H9 (cell line): ENCODE measurements at regions not wholly inside any gene's neighbourhood (a gene's known extent, or its start where the extent isn't known, plus 50 kb on each side); places are given as distances from the start of the nearest gene placed in this dataset.

ENCODE experiments used
- DNase-seq: peaks from one replicate; pipeline ENCODE4 v3.0.0-alpha.2; 2017
- H2AFZ ChIP-seq: one replicate; pipeline ENCODE4 v1.6.1; 2013; ENCODE audit warnings: mild to moderate bottlenecking, low read length, control low read depth, moderate library complexity
- H2AK5ac ChIP-seq: 2 replicates; pipeline ENCODE4 v1.6.1; 2013; ENCODE audit warnings: low read length, control low read depth, mixed read lengths; ENCODE audit not compliant: insufficient read length
- H2BK120ac ChIP-seq: one replicate; pipeline ENCODE4 v1.6.1; 2013; ENCODE audit warnings: low read depth, mild to moderate bottlenecking, low read length, control low read depth, inconsistent platforms; ENCODE audit not compliant: poor library complexity, severe bottlenecking
- H2BK12ac ChIP-seq: 2 replicates; pipeline ENCODE4 v1.6.1; 2013; ENCODE audit warnings: low read length, control low read depth, mixed read lengths, low read depth; ENCODE audit not compliant: insufficient read length
- H2BK15ac ChIP-seq: 2 replicates; pipeline ENCODE4 v1.6.1; 2013; ENCODE audit warnings: low read depth, low read length, control low read depth
- H2BK20ac ChIP-seq: one replicate; pipeline ENCODE4 v1.6.1; 2013; ENCODE audit warnings: low read depth, mild to moderate bottlenecking, low read length, control low read depth, inconsistent platforms; ENCODE audit not compliant: poor library complexity, severe bottlenecking
- H2BK5ac ChIP-seq: 2 replicates; pipeline ENCODE4 v1.6.1; 2013; ENCODE audit warnings: low read length, control low read depth, mixed read lengths; ENCODE audit not compliant: insufficient read length
- H3K14ac ChIP-seq: 2 replicates; pipeline ENCODE4 v1.6.1; 2013; ENCODE audit warnings: low read length, control low read depth; ENCODE audit not compliant: insufficient read depth
- H3K18ac ChIP-seq: 2 replicates; pipeline ENCODE4 v1.6.1; 2013; ENCODE audit warnings: low read depth, mild to moderate bottlenecking, mixed read lengths, low read length, control low read depth; ENCODE audit not compliant: insufficient read length
- H3K23ac ChIP-seq: 2 replicates; pipeline ENCODE4 v1.6.1; 2013; ENCODE audit warnings: low read length, control low read depth, mixed read lengths, low read depth; ENCODE audit not compliant: insufficient read length
- H3K23me2 ChIP-seq: 2 replicates; pipeline ENCODE4 v1.6.1; 2013; ENCODE audit warnings: low read depth, mild to moderate bottlenecking, mixed read lengths, low read length, control low read depth; ENCODE audit not compliant: insufficient read length, poor library complexity, severe bottlenecking
- H3K27ac ChIP-seq: 2 replicates; pipeline ENCODE4 v1.5.1; 2013; ENCODE audit warnings: low read length, control low read depth, mixed read lengths, low read depth; ENCODE audit not compliant: insufficient read length
- H3K27me3 ChIP-seq: 2 replicates; pipeline ENCODE4 v1.6.1; 2013; ENCODE audit warnings: low read length, control low read depth, inconsistent platforms; ENCODE audit not compliant: insufficient read depth
- H3K4ac ChIP-seq: 2 replicates; pipeline ENCODE4 v1.6.1; 2013; ENCODE audit warnings: low read depth, mild to moderate bottlenecking, control low read depth, inconsistent platforms, low read length, moderate library complexity
- H3K4me1 ChIP-seq: 2 replicates; pipeline ENCODE4 v1.6.1; 2013; ENCODE audit warnings: low read length, control low read depth, inconsistent platforms; ENCODE audit not compliant: insufficient read depth
- H3K4me2 ChIP-seq: 2 replicates; pipeline ENCODE4 v1.6.1; 2013; ENCODE audit warnings: low read length, control low read depth, mixed read lengths; ENCODE audit not compliant: insufficient read length, insufficient read depth
- H3K56ac ChIP-seq: 2 replicates; pipeline ENCODE4 v1.6.1; 2013; ENCODE audit warnings: low read depth, mild to moderate bottlenecking, mixed read lengths, low read length, control low read depth; ENCODE audit not compliant: insufficient read length
- H3K79me1 ChIP-seq: 2 replicates; pipeline ENCODE4 v1.6.1; 2013; ENCODE audit warnings: low read depth, mild to moderate bottlenecking, moderate library complexity, low read length, control low read depth, inconsistent platforms; ENCODE audit not compliant: insufficient read depth, poor library complexity, severe bottlenecking
- H3K79me2 ChIP-seq: 2 replicates; pipeline ENCODE4 v1.6.1; 2013; ENCODE audit warnings: low read length, control low read depth, inconsistent platforms; ENCODE audit not compliant: insufficient read depth
- H3K9ac ChIP-seq: 2 replicates; pipeline ENCODE4 v1.6.1; 2013; ENCODE audit warnings: low read length, control low read depth, mixed read lengths; ENCODE audit not compliant: insufficient read length; ENCODE audit errors: extremely low read depth
- H3K9me3 ChIP-seq: one replicate; pipeline ENCODE4 v1.6.1; 2013; ENCODE audit warnings: low read depth, low read length, inconsistent platforms; ENCODE audit not compliant: control insufficient read depth
- H3T11ph ChIP-seq: one replicate; pipeline ENCODE4 v1.6.1; 2013; ENCODE audit warnings: mild to moderate bottlenecking, low read length, control low read depth, inconsistent platforms
- H4K20me1 ChIP-seq: one replicate; pipeline ENCODE4 v1.6.1; 2013; ENCODE audit not compliant: control insufficient read depth, insufficient read length, insufficient read depth
- H4K5ac ChIP-seq: 2 replicates; pipeline ENCODE4 v1.6.1; 2013; ENCODE audit warnings: low read depth, mild to moderate bottlenecking, mixed read lengths, low read length, control low read depth; ENCODE audit not compliant: insufficient read length
- H4K8ac ChIP-seq: replicated peaks from 2 replicates; pipeline ENCODE4 v1.6.1; 2013; ENCODE audit warnings: low read length, control low read depth, mixed read lengths, low read depth; ENCODE audit not compliant: insufficient read length
- H4K91ac ChIP-seq: 2 replicates; pipeline ENCODE4 v1.6.1; 2013; ENCODE audit warnings: low read depth, mild to moderate bottlenecking, moderate library complexity, mixed read lengths, low read length, control low read depth; ENCODE audit not compliant: insufficient read length
- H3K27ac Mint-ChIP-seq, 3 experiments: 2 replicates in 2 of 3; 3 replicates in 1 of 3; pipeline ENCODE4 v1.8.0; 2020 to 2021; ENCODE audit warnings: mixed read lengths in 3 of 3, mild to moderate bottlenecking in 1 of 3, moderate library complexity in 1 of 3
- H3K27me3 Mint-ChIP-seq: 2 replicates; pipeline ENCODE4 v1.8.0; 2021; ENCODE audit warnings: low read depth, mild to moderate bottlenecking, moderate library complexity, mixed read lengths
- H3K36me3 Mint-ChIP-seq, 3 experiments: 2 replicates in 2 of 3; 3 replicates in 1 of 3; pipeline ENCODE4 v1.8.0; 2020 to 2021; ENCODE audit warnings: low read depth in 3 of 3, mixed read lengths in 3 of 3; ENCODE audit not compliant: insufficient read depth in 1 of 3
- H3K4me1 Mint-ChIP-seq, 2 experiments: 2 replicates each; pipeline ENCODE4 v1.8.0; 2020; ENCODE audit warnings: mixed read lengths in 2 of 2
- H3K4me3 Mint-ChIP-seq, 2 experiments: 2 replicates in 1 of 2; 3 replicates in 1 of 2; pipeline ENCODE4 v1.8.0; 2020 to 2021; ENCODE audit warnings: mild to moderate bottlenecking in 2 of 2, mixed read lengths in 2 of 2, moderate library complexity in 1 of 2
- H3K9me3 Mint-ChIP-seq, 2 experiments: 2 replicates in 1 of 2; 3 replicates in 1 of 2; pipeline ENCODE4 v1.8.0; 2020; ENCODE audit warnings: mild to moderate bottlenecking in 2 of 2, mixed read lengths in 2 of 2, moderate library complexity in 1 of 2
- CTCF ChIP-seq: fragments of 200-600 bp; sonication (generic); conservative IDR thresholded peaks from 3 replicates; pipeline ENCODE4 v1.8.0; 2021; ENCODE audit warnings: antibody characterized with exemption, mild to moderate bottlenecking
- WGBS: extraction: QIAGEN DNeasy Blood & Tissue Kit; methylation state at CpG from one replicate; pipeline ENCODE4 v1.1.7; 2013; ENCODE audit warnings: missing lambda C conversion rate, low lambda C conversion rate, mixed read lengths; ENCODE audit not compliant: insufficient read length; ENCODE audit errors: extremely low coverage; 5-methylcytosine and 5-hydroxymethylcytosine counted together

DNA sequence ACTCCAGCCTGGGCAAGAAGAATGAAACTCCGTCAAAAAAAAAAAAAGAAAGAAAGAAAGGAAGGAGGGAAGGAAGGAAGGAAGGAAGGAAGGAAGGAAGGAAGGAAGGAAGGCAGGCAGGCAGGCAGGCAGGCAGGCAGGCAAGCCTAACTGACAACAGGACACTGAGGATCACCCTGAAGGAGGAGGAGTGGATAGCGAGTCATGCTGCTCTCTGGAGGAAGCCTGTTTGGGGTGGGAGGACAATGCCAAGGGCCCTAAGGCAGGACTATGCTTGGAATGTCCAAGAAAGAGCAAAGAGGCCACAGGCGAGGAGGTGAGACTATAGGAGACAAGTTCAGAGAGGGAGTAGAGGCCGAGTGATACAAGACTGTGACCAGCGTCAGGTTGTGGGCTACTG, 107.0 kb upstream of the PARD3 start:
- no peak overlapping the region for H3K4me3 Mint-ChIP-seq
- Histone ChIP-seq H4K8ac (no peak overlapping the region), H3K23me2 (no peaks in the 10 kb centered on the region), H2BK120ac (no peak overlapping the region), H3K14ac (no peak overlapping the region), H2BK12ac (no peak overlapping the region), H3K23ac (no peak overlapping the region), H4K20me1 (no peaks in the 10 kb centered on the region), H3T11ph (no peak overlapping the region), H3K4me1 (no peaks in the 10 kb centered on the region; the same call in 1 of the 2 replicates), H3K9ac (no peak overlapping the region), H3K56ac (no peak overlapping the region), H2AK5ac (no peak overlapping the region), H3K79me2 (no peaks in the 10 kb centered on the region), H2BK5ac (no peak overlapping the region), H3K4me2 (no peak overlapping the region), H3K4ac (no peak overlapping the region), H4K5ac (no peak overlapping the region), H3K79me1 (no peaks in the 10 kb centered on the region), H2BK20ac (no peak overlapping the region), H3K27me3 (no peaks in the 10 kb centered on the region), H3K9me3 (no peaks in the 10 kb centered on the region), H4K91ac (no peak overlapping the region), H3K27ac (no peak overlapping the region), H3K18ac (no peak overlapping the region), H2BK15ac (no peak overlapping the region), H2AFZ (no peak overlapping the region)
- H3K9me3 Mint-ChIP-seq, result peaks cover 4 to 14% of the 10 kb centered on the region in 2 experiments
- DNase-seq, result no peak
- WGBS, result no CpG with 5 or more reads among the region's 5 CpGs
- no peak for TF ChIP-seq CTCF
- H3K36me3 Mint-ChIP-seq, result peaks cover 0 to 11% (median 7%) of the 10 kb centered on the region in 3 experiments; a peak in 4 of 7 replicates
- no peaks in the 10 kb centered on the region; the same call in 1 of the 2 replicates for H3K27me3 Mint-ChIP-seq
- no peak overlapping the region; a peak in 2 of 7 replicates for H3K27ac Mint-ChIP-seq
- peaks cover 20 to 25% of the 10 kb centered on the region in 2 experiments for H3K4me1 Mint-ChIP-seq
